ENCODE measurements at regions not wholly inside any gene's neighbourhood (a gene's known extent, or its start where the extent isn't known, plus 50 kb on each side); places are given as distances from the start of the nearest gene placed in this dataset.
"Not testable (repeated sequence)": the region's sequence is repeated elsewhere in the genome, so short reads cannot be mapped to it uniquely, and the experiment has no call there.

GRCh38 chr2:196284144-196284844 is 112.9 kb upstream of the STK17B start:
- DNase-seq, result no peak

- DNase-seq, result no peak
These were observed 113.6 kb upstream of the STK17B start for GRCh38 chr2:196284866-196285557.

GRCh38 chr2:196286821-196287220 is 115.4 kb upstream of the STK17B start:
- no peak for DNase-seq

GRCh38 chr2:196287523-196287922 is 116.1 kb upstream of the STK17B start:
- no peak for DNase-seq

GRCh38 chr2:196288006-196288538 is 116.7 kb upstream of the STK17B start:
- DNase-seq, result no peak

- no peak for DNase-seq
These were observed 117.6 kb upstream of the STK17B start for GRCh38 chr2:196289000-196289399.

- no peak for DNase-seq
These were observed 118.8 kb upstream of the STK17B start for GRCh38 chr2:196290136-196290535.

- DNase-seq, result no peak
These were observed 119.2 kb upstream of the STK17B start for GRCh38 chr2:196290569-196290968.

GRCh38 chr2:196291426-196291825 is 120.0 kb upstream of the STK17B start:
- DNase-seq, result no peak

- DNase-seq, result no peak
These were observed 120.8 kb upstream of the STK17B start for GRCh38 chr2:196291873-196292800.

GRCh38 chr2:196293751-196294515 is 122.6 kb upstream of the STK17B start:
- no peak for DNase-seq

- no peak for DNase-seq
These were observed 123.1 kb upstream of the STK17B start for GRCh38 chr2:196294516-196294909.

GRCh38 chr2:196295005-196295404 is 123.6 kb upstream of the STK17B start:
- DNase-seq, result no peak

- not testable (repeated sequence) for DNase-seq
These were observed 126.8 kb upstream of the STK17B start for GRCh38 chr2:196298106-196298723.

GRCh38 chr2:196307775-196308305 is 136.5 kb upstream of the STK17B start:
- no peak for DNase-seq

GRCh38 chr2:196309691-196310090 is 138.3 kb upstream of the STK17B start:
- no peak for DNase-seq

- DNase-seq, result no peak
These were observed 142.8 kb upstream of the STK17B start for GRCh38 chr2:196314157-196314556.

GRCh38 chr2:196314780-196315179 is 143.4 kb upstream of the STK17B start:
- DNase-seq, result no peak

- DNase-seq, result no peak
These were observed 144.1 kb upstream of the STK17B start for GRCh38 chr2:196315388-196316049.

- DNase-seq, result no peak
These were observed 144.7 kb upstream of the STK17B start for GRCh38 chr2:196316050-196316430.
